GM12878 (cell line): ENCODE measurements at regions not wholly inside any gene's neighbourhood (a gene's known extent, or its start where the extent isn't known, plus 50 kb on each side); places are given as distances from the start of the nearest gene placed in this dataset.

Source experiments
- ATAC-seq: fragments of 200-7000 bp; cut with Tn5 transposase; 3 replicates; pipeline ENCODE4 v1.9.1; 2020; ENCODE audit warnings: mild to moderate bottlenecking, moderate library complexity
- BruUV-seq: library from RNA; stranded (reverse); fragments of 400-500 nt; replicated peaks from 2 replicates; lab custom pipeline; 2021; lab: Mats Ljungman, UMichigan
- CTCF ChIA-PET: fragments of 300-600 bp; sonication (Branson Sonifier 250); formaldehyde crosslinking; extraction: SDS; loops from one replicate; lab custom pipeline; 2021; ENCODE audit warnings: inconsistent platforms; lab: Yijun Ruan, JAX
- POLR2A ChIA-PET: fragments of 350-600 bp; formaldehyde crosslinking; extraction: SDS; loops from one replicate; lab custom pipeline; 2021; ENCODE audit warnings: inconsistent platforms; lab: Charles Lee
- RAD21 ChIA-PET: fragments of 300-600 bp; sonication (Branson Sonifier 250); formaldehyde crosslinking; loops from one replicate; lab custom pipeline; 2023; ENCODE audit warnings: antibody characterized with exemption; ENCODE audit not compliant: unreplicated experiment; lab: Charles Lee
- SMC1A ChIA-PET: fragments of 300-600 bp; sonication (Branson Sonifier 250); formaldehyde crosslinking; loops from one replicate; lab custom pipeline; 2023; ENCODE audit not compliant: unreplicated experiment, uncharacterized antibody; lab: Charles Lee
- DNase-seq: peaks from one replicate; pipeline ENCODE4 v3.0.0-alpha.2; 2011; ENCODE audit warnings: low read depth, low spot score
- FAIRE-seq: peaks from 3 replicates; lab custom pipeline; 2011; peaks lifted over from hg19 to GRCh38; lab: Jason Lieb, UNC
- H2AFZ ChIP-seq: 2 replicates; pipeline ENCODE4 v1.6.0; 2011; ENCODE audit warnings: low read depth, low read length, control low read depth; ENCODE audit not compliant: control insufficient read depth
- H3K27ac ChIP-seq: 2 replicates; pipeline ENCODE4 v1.5.1; 2011; ENCODE audit warnings: control low read depth; ENCODE audit not compliant: control insufficient read depth, insufficient read depth
- H3K27me3 ChIP-seq, 2 experiments: replicated peaks in 1 of 2; 2 replicates each; pipeline versions ENCODE4 v1.6.0 to v1.6.1; 2011; ENCODE audit warnings: low read length in 1 of 2; ENCODE audit not compliant: control insufficient read depth in 2 of 2, insufficient read depth in 2 of 2
- H3K36me3 ChIP-seq, 2 experiments: 2 replicates each; pipeline ENCODE4 v1.5.1; 2011; ENCODE audit warnings: low read length in 1 of 2; ENCODE audit not compliant: control insufficient read depth in 2 of 2, insufficient read depth in 2 of 2
- H3K4me1 ChIP-seq: 2 replicates; pipeline ENCODE4 v1.6.1; 2011; ENCODE audit warnings: mild to moderate bottlenecking, low read length, moderate library complexity, mixed read lengths; ENCODE audit not compliant: control insufficient read depth, insufficient read depth
- H3K4me2 ChIP-seq: 2 replicates; pipeline ENCODE4 v1.6.0; 2011; ENCODE audit warnings: control low read depth; ENCODE audit not compliant: control insufficient read depth, insufficient read depth
- H3K4me3 ChIP-seq: fragments of 200-600 bp; sonication (generic); 2 replicates; pipeline ENCODE4 v1.5.1; 2016
- H3K79me2 ChIP-seq: 2 replicates; pipeline ENCODE4 v1.6.0; 2011; ENCODE audit warnings: low read length; ENCODE audit not compliant: control insufficient read depth, insufficient read depth
- H3K9ac ChIP-seq: 2 replicates; pipeline ENCODE4 v1.8.0; 2011; ENCODE audit warnings: low read length, control low read depth, mixed read lengths; ENCODE audit not compliant: control insufficient read depth, insufficient read depth
- H3K9me3 ChIP-seq: replicated peaks from 3 replicates; pipeline ENCODE4 v1.5.1; 2011; ENCODE audit warnings: mild to moderate bottlenecking, low read length; ENCODE audit not compliant: control insufficient read depth, insufficient read depth
- H4K20me1 ChIP-seq: 2 replicates; pipeline ENCODE4 v1.6.0; 2011; ENCODE audit not compliant: control insufficient read depth, insufficient read depth
- CBX5 ChIP-seq: sonication (generic); IDR thresholded peaks from 2 replicates; pipeline ENCODE4 v1.6.1; 2016; ENCODE audit warnings: low read depth, moderate library complexity, mild to moderate bottlenecking, inconsistent platforms
- EED ChIP-seq: sonication (generic); IDR thresholded peaks from 2 replicates; pipeline ENCODE4 v1.6.1; 2016; ENCODE audit warnings: antibody characterized with exemption, low read depth
- ESRRA ChIP-seq: IDR thresholded peaks from 2 replicates; pipeline ENCODE4 v1.6.1; 2012; ENCODE audit warnings: mild to moderate bottlenecking, low read length, improper control_type of control experiment
- MEF2B ChIP-seq: fragments of 450-650 bp; IDR thresholded peaks from 2 replicates; pipeline ENCODE4 v1.6.1; 2018; ENCODE audit warnings: mild to moderate bottlenecking, moderate library complexity; ENCODE audit not compliant: partially characterized antibody, poor library complexity, severe bottlenecking
- MTA2 ChIP-seq: fragments of 450-650 bp; IDR thresholded peaks from 2 replicates; pipeline ENCODE4 v1.6.1; 2016; ENCODE audit warnings: low read depth, mild to moderate bottlenecking, moderate library complexity
- MYC ChIP-seq: IDR thresholded peaks from 2 replicates; pipeline ENCODE4 v1.6.1; 2011; ENCODE audit warnings: mild to moderate bottlenecking, low read length, moderate library complexity, inconsistent platforms; ENCODE audit not compliant: insufficient read depth, insufficient replicate concordance, insufficient read length, severe bottlenecking
- NR2C1 ChIP-seq: fragments of 450-650 bp; IDR thresholded peaks from 2 replicates; pipeline ENCODE4 v1.6.1; 2017; ENCODE audit warnings: antibody characterized with exemption, mild to moderate bottlenecking, moderate library complexity
- SUPT20H ChIP-seq: IDR thresholded peaks from 2 replicates; pipeline ENCODE4 v1.6.1; 2011; ENCODE audit warnings: low read depth, mild to moderate bottlenecking, low read length, moderate library complexity, borderline replicate concordance; ENCODE audit not compliant: control insufficient read depth
- TARDBP ChIP-seq: IDR thresholded peaks from 2 replicates; pipeline ENCODE4 v1.6.1; 2016; ENCODE audit warnings: borderline replicate concordance
- ZNF274 ChIP-seq: IDR thresholded peaks from one replicate; pipeline ENCODE4 v1.8.0; 2011; ENCODE audit not compliant: insufficient read length, insufficient read depth
- ZZZ3 ChIP-seq: IDR thresholded peaks from 2 replicates; pipeline ENCODE4 v1.6.1; 2011; ENCODE audit warnings: low read depth; ENCODE audit not compliant: control insufficient read depth, insufficient read length
- WGBS: methylation state at CpG from one replicate; pipeline ENCODE4 v1.1.6; 2016; ENCODE audit warnings: low lambda C conversion rate; ENCODE audit not compliant: insufficient replicate concordance, insufficient coverage; ENCODE audit errors: missing lambda C conversion rate; 5-methylcytosine and 5-hydroxymethylcytosine counted together
- in situ Hi-C: fragments of 300-500 bp; cut with MboI; formaldehyde crosslinking; loops from 9 replicates; pipeline ENCODE4 v1.14.3; 2018; ENCODE audit warnings: mixed read lengths
- intact Hi-C: fragments of 100-400 bp; cut with micrococcal nuclease; formaldehyde crosslinking; loops from one replicate; pipeline ENCODE4 v1.14.2; 2022; ENCODE audit not compliant: unreplicated experiment

DNA sequence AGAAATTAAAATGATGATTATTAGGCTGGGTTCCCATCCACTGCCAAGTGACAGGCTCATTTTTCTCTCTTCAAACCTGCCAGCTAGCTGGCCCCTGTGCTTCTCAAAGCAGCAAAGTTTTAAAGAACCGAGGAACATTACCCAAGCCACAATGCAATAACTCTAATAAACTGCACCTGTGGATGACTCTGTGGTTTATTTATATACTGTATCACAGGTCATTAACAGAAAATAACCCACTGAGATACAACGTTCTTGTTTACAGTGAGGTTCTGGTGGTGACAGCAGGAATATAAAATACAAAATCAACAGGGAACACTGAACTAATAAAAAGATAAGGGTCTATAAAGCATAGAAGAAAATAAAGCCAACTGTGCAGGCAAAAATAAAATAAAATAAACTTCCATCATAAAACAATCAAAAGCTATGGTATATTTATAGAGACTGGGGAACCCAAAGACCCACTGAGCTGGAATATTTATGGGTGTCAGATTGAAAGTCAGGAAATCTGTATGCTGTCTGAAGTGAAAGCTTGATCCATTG lies 472.9 kb downstream of the NOVA1 start:
- Histone ChIP-seq H3K4me2 (no peak overlapping the region), H3K4me3 (no peak overlapping the region), H3K79me2 (no peaks in the 10 kb centered on the region), H3K9ac (no peak overlapping the region), H3K4me1 (no peaks in the 10 kb centered on the region), H3K27me3 (no peaks in the 10 kb centered on the region), H3K27ac (no peak overlapping the region), H3K36me3 (no peaks in the 10 kb centered on the region), H3K9me3 (no peaks in the 10 kb centered on the region), H2AFZ (no peak overlapping the region), H4K20me1 (no peaks in the 10 kb centered on the region)
- intact Hi-C loops, result no loop called here
- BruUV-seq, result no TSS peak
- ChIA-PET SMC1A (no interaction called here), CTCF (no interaction called here), RAD21 (no interaction called here), POLR2A (no interaction called here)
- FAIRE-seq (no peak), ATAC-seq (no peak), DNase-seq (no peak)
- in situ Hi-C loops, result no loop called here
- no peak for TF ChIP-seq MTA2
- TF ChIP-seq TARDBP, result no peak
- TF ChIP-seq MEF2B, result no peak
- no peak for TF ChIP-seq ZNF274
- TF ChIP-seq CBX5, result no peak
- TF ChIP-seq NR2C1, result no peak
- no peak for TF ChIP-seq SUPT20H
- no peak for TF ChIP-seq ZZZ3
- TF ChIP-seq MYC, result no peak
- TF ChIP-seq ESRRA, result no peak
- no peak for TF ChIP-seq EED
- 0% methylated on average over 2 of the region's 2 CpGs for WGBS
